ENCODE measurements at regions not wholly inside any gene's neighbourhood (a gene's known extent, or its start where the extent isn't known, plus 50 kb on each side); places are given as distances from the start of the nearest gene placed in this dataset.

DNA sequence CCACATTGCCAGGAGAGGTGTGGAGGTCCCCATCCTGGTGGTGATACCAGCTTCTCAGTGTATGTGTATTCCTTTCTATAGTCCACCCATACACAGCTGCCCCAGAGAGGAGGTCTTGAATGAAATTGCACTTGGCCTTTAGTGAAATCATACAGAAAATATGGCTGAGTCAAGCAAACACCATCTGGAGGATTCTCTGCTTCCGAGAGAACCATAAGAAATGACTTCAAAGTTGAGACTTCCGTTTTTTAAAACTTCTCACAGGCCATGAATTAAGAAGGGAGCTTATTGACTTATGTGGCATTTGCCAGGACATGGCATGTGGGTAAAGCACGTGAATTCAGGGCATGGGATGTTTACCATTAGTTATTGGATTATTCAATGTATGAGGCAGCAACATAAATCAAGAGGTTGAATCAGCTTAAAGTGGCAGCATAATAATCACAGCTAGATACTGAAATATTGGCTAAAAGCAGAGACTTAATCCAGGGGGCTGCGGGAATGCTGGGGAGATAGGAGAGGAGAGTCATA, 119.1 kb upstream of the MTNR1B start:
- Histone ChIP-seq H2BK5ac (ENCODE audit: insufficient read length, low read length) (no peak overlapping the region), H3K79me2 (ENCODE audit: insufficient read depth, low read length) (no peaks in the 10 kb centered on the region), H3K4me2 (ENCODE audit: insufficient read depth, insufficient read length, low read length) (no peak overlapping the region), H4K8ac (replicated peaks; ENCODE audit: insufficient read length, low read depth, low read length) (no peak overlapping the region), H3T11ph (ENCODE audit: low read length) (no peak overlapping the region), H2BK12ac (ENCODE audit: insufficient read length, low read depth, low read length) (no peak overlapping the region), H3K4me1 (ENCODE audit: insufficient read depth, low read length) (no peaks in the 10 kb centered on the region), H2BK20ac (ENCODE audit: low read depth, low read length, poor library complexity, severe bottlenecking) (no peak overlapping the region), H2AFZ (ENCODE audit: low read length) (no peak overlapping the region), H3K14ac (ENCODE audit: insufficient read depth, low read length) (no peak overlapping the region), H4K20me1 (ENCODE audit: control insufficient read depth, insufficient read depth, insufficient read length) (no peaks in the 10 kb centered on the region), H3K18ac (ENCODE audit: insufficient read length, low read depth, low read length) (no peak overlapping the region), H3K27ac (ENCODE audit: insufficient read length, low read depth, low read length) (no peak overlapping the region), H3K56ac (ENCODE audit: insufficient read length, low read depth, low read length) (no peak overlapping the region), H3K9ac (ENCODE audit: extremely low read depth, insufficient read length, low read length) (no peak overlapping the region), H2BK120ac (ENCODE audit: low read depth, low read length, poor library complexity, severe bottlenecking) (no peak overlapping the region), H3K79me1 (ENCODE audit: insufficient read depth, low read depth, low read length, poor library complexity, severe bottlenecking) (no peaks in the 10 kb centered on the region), H3K4ac (ENCODE audit: low read depth, low read length) (no peak overlapping the region), H3K9me3 (ENCODE audit: control insufficient read depth, low read depth, low read length) (no peaks in the 10 kb centered on the region), H3K23ac (ENCODE audit: insufficient read length, low read depth, low read length) (no peak overlapping the region), H3K27me3 (ENCODE audit: insufficient read depth, low read length) (no peaks in the 10 kb centered on the region), H4K5ac (ENCODE audit: insufficient read length, low read depth, low read length) (no peak overlapping the region), H2BK15ac (ENCODE audit: low read depth, low read length) (no peak overlapping the region), H4K91ac (ENCODE audit: insufficient read length, low read depth, low read length) (no peak overlapping the region), H2AK5ac (ENCODE audit: insufficient read length, low read length) (no peak overlapping the region), H3K23me2 (ENCODE audit: insufficient read length, low read depth, low read length, poor library complexity, severe bottlenecking) (no peaks in the 10 kb centered on the region)
- peaks cover 0 to 1% of the 10 kb centered on the region in 2 experiments; a peak in 2 of 4 replicates for H3K4me1 Mint-ChIP-seq
- H3K9me3 Mint-ChIP-seq: no peaks in the 10 kb centered on the region; a peak in 2 of 5 replicates
- TF ChIP-seq CTCF (conservative IDR thresholded peaks at IDR 0.05): no peak
- WGBS (ENCODE audit: extremely low coverage, insufficient read length, low lambda C conversion rate): no CpG with 5 or more reads among the region's 4 CpGs
- no peak overlapping the region for H3K4me3 Mint-ChIP-seq
- H3K36me3 Mint-ChIP-seq (ENCODE audit: insufficient read depth in 1 of 3, low read depth in 3 of 3): peaks cover 0 to 8% (median 6%) of the 10 kb centered on the region in 3 experiments; a peak in 3 of 7 replicates
- no peak overlapping the region for H3K27ac Mint-ChIP-seq
- no peak for DNase-seq
- H3K27me3 Mint-ChIP-seq (ENCODE audit: low read depth): no peaks in the 10 kb centered on the region
